ENCODE measurements at regions not wholly inside any gene's neighbourhood (a gene's known extent, or its start where the extent isn't known, plus 50 kb on each side); places are given as distances from the start of the nearest gene placed in this dataset.
"Not testable (repeated sequence)": the region's sequence is repeated elsewhere in the genome, so short reads cannot be mapped to it uniquely, and the experiment has no call there.

DNA sequence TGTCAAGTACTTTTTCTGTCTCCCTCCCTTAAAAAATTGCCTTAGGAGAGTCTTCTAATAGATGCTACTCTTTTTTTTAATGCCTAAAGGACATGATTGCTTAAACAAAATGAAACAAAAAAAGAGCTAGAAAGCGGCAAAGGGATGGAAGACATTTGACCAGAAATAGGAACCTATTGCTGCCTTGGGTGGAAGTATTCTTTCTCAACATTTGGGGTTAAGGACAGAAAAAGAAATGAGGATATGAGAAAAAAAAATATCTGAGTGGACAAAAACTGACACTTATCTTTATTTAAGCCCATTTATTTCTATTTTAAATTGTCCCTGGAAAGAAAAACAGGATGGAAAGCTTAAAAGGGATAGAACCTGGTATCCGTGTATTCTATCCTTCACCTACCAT lies 664.9 kb upstream of the CITED2 start:
- DNase-seq, result no peak

DNA sequence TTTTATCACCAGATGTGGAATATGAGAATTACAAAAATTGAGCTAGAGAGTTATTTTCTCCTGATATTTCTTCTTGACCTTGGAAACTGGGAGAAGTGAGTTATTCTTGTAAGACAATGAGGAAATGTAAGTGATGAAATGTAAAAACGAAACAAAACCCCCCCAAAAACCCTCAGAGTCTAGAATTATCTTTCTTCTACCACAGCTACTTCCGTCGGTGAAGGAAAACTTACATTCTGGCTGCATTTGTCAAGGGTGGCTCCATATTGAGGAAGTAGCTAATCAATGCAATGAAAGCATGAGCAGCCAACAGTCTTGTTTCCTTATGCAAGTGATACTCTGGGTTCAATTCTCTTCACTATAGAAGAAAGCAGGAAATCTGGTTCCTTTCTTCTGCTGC lies 661.7 kb upstream of the CITED2 start:
- no peak for DNase-seq

DNA sequence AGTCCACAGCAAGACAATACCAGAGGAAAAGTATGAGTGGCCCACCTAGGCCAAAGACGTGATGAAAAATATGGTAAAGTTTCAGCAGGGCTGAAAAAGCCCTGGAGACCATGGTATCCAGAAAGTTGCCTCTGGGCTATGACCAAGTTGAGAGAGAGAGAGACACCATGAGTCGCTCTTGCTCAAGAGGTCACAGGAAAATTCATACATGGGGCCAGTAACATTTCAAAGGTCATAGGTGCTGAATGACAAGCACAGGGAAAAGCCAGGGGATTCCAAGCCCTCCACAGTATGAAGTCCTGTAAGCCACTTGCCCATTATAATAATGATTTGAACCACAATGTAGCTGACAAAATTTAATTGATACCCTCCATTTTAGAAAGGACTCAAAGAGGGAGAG lies 657.7 kb upstream of the CITED2 start:
- DNase-seq, result no peak

DNA sequence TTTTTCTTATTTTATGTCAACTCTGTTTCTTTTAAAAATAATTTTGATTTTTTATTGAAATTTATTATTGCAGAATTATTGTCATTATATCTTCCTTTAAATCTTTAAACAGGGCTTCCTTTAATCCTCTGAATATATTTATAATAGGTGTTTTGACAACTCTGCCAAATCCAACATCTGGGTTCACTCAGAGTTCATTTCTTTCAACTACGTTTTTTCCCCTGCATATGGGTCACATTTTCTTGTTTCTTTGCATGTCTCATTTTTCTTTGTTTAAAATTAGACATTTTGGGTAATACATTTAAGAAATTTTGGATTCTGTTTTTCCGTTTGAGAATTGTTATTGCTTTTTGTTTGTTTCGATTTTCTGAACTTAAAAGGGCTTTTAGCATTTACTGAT lies 655.1 kb upstream of the CITED2 start:
- DNase-seq, result no peak

DNA sequence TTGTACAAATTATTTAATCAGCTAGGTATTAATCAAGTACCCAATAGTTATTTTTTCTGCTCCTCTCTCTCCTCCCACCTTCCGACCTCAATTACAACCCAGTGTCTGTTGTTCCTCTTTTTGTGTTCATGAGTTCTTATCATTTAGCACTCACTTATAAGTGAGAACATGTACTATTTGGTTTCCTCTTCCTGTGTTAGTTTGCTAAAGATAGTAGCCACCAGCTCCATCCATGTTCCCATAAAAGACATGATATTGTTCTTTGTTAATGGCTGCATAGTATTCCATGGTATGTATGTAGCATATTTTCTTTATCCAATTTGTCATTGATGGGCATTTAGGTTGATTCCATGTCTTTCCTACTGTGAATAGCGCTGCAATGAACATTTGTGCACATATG lies 652.8 kb upstream of the CITED2 start:
- DNase-seq, result no peak

DNA sequence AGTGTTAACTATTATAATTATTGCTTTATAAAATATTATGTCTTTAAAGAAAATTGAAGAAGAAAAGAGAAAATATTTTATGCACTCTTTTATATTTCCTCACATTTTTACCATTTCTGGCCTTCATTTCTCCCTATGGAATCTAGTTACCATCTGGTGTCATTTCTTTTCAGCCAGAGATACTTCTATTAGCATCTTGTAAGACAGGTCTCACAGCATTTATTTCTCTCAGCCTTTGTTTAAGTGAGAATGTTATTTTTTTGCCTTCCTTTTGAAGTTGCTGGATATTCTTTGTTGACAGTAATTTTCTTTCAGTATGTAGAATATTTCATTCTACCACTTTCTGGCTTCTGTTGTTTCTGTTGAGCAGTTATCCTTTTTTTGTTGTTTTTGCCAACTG lies 652.1 kb upstream of the CITED2 start:
- DNase-seq, result no peak

DNA sequence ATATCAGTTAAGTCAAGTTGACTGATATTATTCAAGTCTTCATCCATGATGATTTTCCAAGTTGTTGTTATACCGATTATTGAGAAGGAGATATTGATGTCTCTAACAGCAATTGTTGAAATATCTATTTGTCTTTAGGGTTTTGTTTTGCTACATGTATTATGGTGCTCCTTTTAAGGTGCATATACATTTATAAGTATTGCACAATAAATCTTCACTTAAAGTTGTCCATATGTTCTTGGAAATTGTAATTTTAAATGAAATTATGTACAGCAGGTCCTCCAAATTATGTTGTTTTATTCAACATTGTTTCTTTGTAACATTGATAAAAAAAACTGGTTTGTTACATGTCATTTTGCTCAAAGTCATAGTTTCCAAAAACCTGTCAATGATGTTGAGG lies 650.7 kb upstream of the CITED2 start:
- no peak for DNase-seq

DNA sequence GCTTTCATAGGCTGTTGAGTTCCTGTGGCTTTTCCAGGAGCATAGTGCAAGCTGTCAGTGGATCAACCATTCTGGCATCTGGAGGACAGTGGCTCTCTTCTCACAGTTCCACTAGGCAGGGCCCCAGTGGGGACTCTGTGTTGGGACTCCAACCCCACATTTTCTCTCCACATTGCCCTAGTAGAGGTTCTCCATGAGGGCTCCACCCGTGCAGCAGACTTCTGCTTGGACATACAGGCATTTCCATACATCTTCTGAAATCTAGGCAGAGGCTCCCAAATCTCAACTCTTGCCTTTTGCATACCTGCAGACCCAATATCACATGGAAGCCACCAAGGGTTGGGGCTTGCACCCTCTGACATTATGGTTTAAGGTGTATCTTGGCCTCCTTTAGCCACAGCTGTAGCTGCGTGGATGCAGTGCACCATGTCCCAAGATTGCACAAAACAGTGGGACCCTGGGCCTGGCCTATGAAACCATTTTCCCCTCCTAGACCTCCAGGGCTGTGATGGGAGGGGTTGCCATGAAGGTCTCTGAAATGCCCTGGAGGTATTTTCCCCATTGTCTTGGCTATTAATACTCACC lies 645.9 kb upstream of the CITED2 start:
- DNase-seq, result no peak

DNA sequence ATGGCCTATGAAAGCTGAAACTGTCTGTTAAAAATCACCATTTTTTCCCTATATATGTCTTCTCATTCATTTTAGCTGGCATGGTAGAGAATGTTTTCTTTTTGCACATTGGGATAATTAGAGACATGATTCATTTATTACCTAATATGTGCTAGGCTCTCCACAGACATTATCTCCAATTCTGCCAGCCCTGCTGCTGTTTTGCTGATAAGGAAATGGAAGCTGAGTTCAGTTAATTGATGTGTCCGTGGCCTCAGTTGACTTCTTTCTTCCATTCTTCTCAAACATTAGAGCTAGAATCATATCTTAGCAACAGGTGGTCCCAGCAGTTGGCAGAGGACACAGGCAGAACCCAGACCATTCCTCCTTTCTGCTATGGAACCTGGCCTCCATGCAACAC lies 644.1 kb upstream of the CITED2 start:
- no peak for DNase-seq

DNA sequence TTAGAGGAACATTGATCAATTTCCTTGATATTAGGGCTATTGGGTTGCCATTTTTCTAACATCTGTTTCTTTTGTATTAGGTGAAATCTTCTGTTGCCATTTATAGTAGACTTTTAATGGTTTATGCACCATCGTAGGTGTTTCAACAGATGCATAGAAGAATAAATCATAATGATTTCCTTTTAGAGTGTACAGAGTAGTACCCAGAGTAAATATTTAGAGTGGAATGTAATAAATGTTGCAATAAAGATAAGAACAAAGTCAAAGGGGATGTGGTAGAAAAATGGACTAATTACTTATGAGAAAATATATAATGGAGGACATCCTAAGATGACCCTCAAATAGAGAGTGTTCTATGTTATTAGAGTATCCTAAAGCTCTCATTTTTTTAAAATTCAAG lies 643.0 kb upstream of the CITED2 start:
- no peak for DNase-seq

DNA sequence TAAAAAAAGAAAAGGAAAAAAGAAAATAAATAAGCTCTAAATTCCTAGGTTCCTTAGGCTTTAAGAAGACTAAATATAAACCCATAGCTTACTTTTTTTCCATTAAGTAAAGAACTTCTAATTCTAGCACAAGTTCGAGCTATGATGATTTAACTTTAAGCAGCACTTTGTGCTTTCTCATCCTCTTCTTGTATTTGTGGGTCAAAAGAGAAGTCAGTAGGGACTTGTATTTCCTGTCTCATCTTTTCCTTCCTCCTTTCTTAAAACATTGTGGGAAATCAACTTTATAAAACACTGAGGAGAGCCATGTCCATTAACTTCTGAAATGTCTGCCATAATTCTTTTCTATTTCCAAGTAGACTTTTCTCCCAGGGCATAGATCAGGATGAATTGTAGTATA lies 637.7 kb upstream of the CITED2 start:
- DNase-seq, result no peak

DNA sequence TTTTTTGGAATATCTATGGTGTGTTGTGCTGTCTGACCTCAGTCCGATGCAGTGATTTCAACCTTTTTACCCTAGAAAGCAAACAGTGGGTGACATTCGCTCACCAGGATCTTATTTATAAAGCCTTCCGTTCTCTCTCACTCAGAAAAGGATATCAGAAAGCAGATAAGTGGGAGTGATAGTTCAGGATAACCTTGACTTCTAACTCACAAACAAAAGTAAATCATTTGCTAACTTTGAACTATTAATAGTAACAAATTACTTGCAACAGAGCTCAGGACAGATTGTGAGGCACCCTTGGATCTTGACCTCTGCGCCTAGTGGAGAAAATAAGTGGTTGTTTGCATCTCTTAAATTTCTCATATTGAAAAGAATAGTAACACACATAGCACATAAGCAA lies 637.1 kb upstream of the CITED2 start:
- DNase-seq, result no peak

DNA sequence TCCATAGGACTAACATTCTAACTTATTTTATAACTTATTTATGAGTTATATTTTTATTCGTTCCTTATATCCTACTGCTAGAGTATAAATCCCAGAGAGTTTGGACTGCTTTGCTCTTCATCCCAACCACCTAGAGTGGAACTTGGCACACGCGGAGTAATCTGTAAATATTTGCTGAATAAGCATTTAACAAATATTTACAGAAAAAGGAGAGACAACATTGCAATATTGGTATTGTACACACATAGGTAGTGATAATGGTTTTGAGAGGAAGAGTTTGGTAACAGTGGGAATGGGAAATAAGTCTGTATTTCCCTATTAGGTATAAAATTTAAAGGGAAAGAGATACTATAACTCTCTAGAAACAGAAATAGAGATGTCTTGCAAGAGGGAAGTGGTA lies 634.8 kb upstream of the CITED2 start:
- no peak for DNase-seq

DNA sequence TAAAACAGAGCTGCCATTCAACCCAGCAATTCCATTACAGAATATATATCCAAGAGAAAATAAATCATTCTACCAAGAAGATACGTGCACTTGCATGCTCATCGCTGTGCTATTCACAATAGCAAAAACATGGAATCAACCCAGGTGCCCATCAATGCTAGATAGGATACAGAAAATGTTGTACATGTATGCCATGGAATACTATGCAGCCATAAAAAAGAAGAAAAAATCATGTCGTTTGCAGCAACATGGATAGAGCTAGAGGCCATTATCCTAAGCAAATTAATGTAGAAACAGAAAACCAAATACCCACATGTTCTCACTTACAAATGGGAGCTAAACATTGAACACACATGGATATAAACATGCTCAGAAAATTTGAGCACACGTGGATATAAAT lies 633.1 kb upstream of the CITED2 start:
- no peak for DNase-seq

DNA sequence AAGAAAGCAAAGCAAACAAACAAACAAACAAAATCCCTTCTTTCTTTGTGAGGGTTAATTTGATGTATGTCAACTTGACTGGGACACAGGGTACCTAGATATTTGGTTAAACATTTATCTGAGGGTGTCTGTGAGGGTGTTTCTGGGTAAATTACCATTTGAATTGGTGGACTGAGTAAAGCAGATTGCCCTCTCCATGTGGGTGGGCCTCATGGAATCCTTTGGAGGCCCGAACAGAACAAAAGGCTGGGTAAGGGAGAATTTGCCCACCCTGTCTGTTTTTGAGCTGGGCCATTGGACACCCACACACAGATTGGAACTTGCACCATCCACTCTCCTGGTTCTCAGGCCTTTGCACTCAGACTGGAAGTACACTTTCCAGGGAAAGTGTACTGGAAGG lies 628.8 kb upstream of the CITED2 start:
- DNase-seq, result no peak

DNA sequence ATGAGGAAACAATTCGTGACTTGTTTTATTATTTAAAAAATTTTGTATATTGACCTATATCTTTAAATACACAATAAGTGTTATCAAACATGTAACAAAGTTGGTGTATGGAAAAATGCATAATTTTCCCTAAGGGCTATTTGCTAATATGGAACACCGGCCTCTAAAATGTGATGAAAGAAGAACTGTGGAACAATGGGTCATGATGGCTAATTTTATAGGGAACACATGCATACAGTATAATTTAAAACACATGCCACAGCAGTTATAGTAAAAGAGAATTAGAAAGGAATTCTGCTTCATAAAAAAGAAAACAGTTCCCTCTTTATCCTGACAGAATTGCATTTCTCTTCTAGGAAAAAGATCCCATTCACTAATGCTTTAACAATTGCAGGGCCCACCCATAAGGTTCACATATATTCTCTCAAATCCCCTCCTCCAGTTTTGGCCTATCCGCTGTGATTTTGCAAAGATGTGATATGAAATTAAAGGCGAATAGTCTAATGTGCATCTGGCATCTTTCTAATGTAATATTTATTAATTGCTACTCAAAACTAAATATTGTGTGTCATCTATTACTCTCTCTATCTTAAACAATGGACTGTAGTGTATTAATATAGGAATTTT lies 628.1 kb upstream of the CITED2 start:
- DNase-seq, result no peak

DNA sequence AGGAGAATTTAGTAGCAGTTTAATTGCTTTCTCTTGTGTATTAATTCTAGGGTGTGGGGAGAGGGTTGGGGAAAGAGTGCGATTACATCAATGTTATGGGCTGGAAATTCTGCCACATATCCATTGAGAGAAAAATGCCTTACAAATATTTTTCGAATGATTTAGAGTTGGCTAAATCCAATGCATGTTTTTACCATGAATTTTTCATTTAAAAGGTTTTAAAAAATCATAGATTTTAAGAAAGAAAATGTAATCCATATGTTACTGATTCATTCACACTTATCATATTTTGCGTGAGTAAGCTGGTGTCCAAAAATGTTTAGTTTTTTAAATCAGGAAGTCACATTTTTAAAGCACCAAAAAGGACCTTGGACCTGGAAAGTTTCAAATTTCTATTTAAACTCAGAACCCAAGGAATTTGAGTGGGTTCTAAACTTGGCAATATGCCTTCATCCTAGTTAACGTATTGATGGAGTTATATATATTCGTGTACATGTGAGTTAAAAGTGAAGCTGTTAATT lies 627.4 kb upstream of the CITED2 start:
- DNase-seq, result no peak

DNA sequence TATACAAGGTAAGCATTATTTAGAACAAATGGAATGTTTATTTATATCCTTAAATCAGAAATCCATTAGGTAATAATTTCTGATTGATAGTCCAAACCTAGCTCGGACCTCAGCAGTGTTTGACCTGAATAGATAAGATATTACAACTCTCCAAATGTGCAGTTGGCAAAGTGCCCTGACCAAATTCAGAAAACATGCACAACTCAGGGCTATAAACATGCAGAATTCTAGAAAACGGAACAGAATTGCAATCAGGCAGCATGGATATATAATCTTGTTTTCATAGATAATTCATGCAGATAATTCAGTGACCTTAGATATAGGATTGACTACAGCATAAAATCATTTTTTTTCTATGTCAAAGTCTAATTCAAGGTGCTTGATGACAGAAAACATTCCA lies 626.6 kb upstream of the CITED2 start:
- no peak for DNase-seq

DNA sequence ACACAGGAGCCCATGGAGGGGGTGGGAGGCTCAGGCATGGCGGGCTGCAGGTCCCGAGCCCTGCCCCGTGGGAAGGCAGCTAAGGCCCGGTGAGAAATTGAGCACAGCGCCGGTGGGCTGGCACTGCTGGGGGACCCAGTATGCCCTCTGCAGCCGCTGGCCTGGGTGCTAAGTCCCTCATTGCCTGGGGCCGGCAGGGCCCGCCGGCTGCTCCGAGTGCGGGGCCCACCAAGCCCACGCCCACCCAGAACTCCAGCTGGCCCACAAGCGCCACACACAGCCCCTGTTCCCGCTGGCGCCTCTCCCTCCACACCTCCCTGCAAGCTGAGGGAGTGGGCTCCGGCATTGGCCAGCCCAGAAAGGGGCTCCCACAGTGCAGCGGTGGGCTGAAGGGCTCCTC lies 625.2 kb upstream of the CITED2 start:
- not testable (repeated sequence) for DNase-seq

DNA sequence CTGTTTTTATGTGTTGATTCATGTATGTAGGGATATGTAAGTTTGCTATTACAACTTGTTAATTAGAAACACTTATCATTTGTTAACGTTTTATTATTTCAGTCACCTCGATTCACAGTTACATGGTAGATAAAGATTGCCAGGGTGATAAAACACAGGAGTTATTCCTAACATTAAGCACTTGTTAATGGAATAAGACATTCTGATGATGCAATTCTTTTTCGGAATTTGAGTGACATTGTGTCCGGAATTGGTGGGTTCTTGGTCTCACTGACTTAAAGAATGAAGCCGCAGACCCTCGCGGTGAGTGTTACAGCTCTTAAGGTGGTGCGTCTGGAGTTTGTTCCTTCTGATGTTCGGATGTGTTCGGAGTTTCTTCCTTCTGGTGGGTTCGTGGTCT lies 624.0 kb upstream of the CITED2 start:
- not testable (repeated sequence) for DNase-seq

DNA sequence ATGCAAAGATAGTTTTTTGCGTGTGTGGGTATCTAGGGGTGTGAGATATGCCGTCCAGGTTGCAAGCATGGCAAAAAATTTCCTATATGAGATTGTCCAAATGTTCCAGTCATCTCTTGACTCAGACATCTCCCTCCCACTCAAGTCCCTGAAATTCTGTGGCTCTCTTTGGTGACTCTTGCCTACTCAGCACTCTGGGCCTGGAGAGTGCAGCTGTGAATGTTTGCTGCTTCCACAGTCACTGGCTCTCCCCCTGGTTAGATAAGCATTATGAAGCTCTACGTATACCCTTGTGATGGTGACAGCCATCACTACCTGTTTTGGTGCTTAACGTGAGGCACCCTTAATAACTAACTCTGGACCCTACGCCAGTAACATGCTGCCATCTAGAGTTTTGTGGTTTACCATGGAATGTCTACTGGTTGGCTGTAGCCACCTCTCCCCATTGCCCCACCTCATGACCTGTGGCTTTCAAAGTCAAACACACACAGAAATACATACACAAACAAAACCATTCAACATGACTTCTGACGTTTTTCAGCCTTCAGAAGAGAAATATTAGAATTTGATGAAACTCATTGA lies 621.9 kb upstream of the CITED2 start:
- DNase-seq, result peak in 1 of 2 experiments; percentile 3

DNA sequence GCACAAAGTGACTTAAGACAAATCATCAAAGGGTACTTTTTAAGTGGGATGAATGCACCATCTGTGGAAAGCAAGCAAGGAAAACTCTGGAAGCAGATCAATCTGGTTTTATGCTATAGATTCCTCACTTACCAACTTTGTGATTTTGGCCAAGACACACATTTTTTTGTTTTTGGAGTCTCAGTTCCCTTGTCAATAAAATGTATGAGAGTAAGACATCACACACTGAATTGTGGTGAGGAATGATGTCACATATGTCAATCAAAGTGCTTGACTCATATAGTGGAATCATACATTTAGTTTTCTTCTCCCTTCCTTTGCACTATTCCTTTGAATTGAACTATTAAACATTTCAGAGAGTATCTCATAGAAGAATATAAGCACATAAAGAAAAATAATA lies 620.5 kb upstream of the CITED2 start:
- DNase-seq, result no peak

DNA sequence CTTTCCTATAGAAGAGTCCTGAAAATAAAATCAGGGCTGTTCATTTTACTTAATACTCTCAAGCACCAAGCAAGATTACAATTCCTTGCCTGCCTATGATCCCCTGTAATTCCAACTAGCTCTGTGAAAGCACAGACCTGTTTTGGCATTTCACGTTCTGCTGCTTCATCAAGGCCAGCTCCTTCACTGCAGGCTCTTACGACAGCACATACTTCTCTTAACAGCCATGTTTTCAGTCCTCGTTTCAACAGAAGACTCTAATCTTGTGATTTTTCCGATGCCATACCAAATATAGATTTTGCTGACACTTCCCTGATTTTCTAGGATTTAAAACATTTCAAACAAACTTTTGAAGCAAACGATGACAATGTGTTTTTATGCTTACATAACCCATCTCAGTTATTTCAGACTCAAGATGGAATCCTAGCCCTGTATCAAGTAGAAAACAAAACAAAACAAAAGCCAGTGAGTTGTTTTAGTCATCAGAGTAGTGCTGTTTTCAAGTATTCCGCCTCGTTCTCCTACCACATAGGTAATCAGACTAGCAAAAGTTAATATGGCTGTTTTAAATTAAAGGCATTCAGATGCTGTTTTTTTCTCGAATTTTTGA lies 616.5 kb upstream of the CITED2 start:
- no peak for DNase-seq

DNA sequence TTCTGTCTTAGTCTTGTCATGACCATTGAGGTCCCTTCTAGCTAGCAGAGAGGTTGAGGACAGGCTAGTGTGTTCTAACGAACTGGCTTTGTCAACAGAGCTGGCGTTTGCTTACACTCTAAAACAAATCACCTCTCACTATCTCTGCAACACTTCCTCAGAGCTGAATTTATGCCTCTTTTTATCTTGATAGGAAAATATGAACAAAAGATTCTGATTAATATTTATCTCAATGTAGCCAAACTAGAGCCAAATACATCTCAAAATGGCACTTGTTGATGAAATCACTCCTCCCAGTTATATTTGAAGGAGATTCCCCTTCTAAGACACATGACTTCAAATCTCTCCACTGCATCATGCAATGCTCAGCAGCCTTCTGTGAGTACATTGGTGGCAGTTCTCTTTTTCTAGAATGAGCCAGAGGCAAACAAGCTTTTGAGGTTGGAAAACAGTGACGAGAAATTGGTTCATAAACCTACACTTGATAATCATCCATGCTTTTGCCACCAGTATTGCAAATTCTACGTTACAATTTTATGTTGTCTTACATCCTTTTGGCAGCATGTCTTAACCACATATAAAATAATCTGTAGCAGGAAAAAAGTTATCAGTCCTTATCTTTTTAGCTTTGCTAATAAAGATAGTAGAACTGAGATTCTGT lies 615.7 kb upstream of the CITED2 start:
- no peak for DNase-seq

All from NCI-H2081 (cell line).